ENCODE measurements at regions not wholly inside any gene's neighbourhood (a gene's known extent, or its start where the extent isn't known, plus 50 kb on each side); places are given as distances from the start of the nearest gene placed in this dataset.

GRCh38 chr16:49048557-49048956 lies 233.1 kb downstream of the CBLN1 start:
- H3K27me3 ChIP-seq (ENCODE audit: low read depth): no peaks in the 10 kb centered on the region
- ATAC-seq (no peak), DNase-seq (no peak)
- no peak overlapping the region for H3K4me3 ChIP-seq
- H3K9me3 ChIP-seq: no peaks in the 10 kb centered on the region
- intact Hi-C loops (cut with DNase I): no loop called here
- no peak for TF ChIP-seq CTCF (IDR thresholded peaks at IDR 0.05)
- H3K36me3 ChIP-seq: no peaks in the 10 kb centered on the region
- no peaks in the 10 kb centered on the region for H3K4me1 ChIP-seq
- H3K27ac ChIP-seq: no peak overlapping the region

- TF ChIP-seq CTCF (IDR thresholded peaks at IDR 0.05): no peak
Observed at GRCh38 chr16:49036126-49036525, 245.5 kb downstream of the CBLN1 start.

GRCh38 chr16:49027420-49027819 lies 254.2 kb downstream of the CBLN1 start:
- Histone ChIP-seq H3K9me3 (no peaks in the 10 kb centered on the region), H3K27me3 (ENCODE audit: low read depth) (no peaks in the 10 kb centered on the region), H3K4me1 (no peaks in the 10 kb centered on the region), H3K27ac (no peak overlapping the region), H3K4me3 (no peak overlapping the region), H3K36me3 (no peaks in the 10 kb centered on the region)
- intact Hi-C loops (cut with DNase I): no loop called here
- DNase-seq: no peak
- no peak for TF ChIP-seq CTCF (IDR thresholded peaks at IDR 0.05)
- no peak for ATAC-seq

More at GRCh38 chr16:49036126-49036525, 245.5 kb downstream of the CBLN1 start:
- Histone ChIP-seq H3K4me1 (no peaks in the 10 kb centered on the region), H3K36me3 (no peaks in the 10 kb centered on the region), H3K4me3 (no peak overlapping the region), H3K27me3 (ENCODE audit: low read depth) (no peaks in the 10 kb centered on the region), H3K9me3 (no peaks in the 10 kb centered on the region), H3K27ac (no peak overlapping the region)
- ATAC-seq (no peak), DNase-seq (no peak)
- intact Hi-C loops (cut with DNase I): no loop called here

GRCh38 chr16:49026566-49027181 lies 255.0 kb downstream of the CBLN1 start:
- Histone ChIP-seq H3K9me3 (no peaks in the 10 kb centered on the region), H3K4me3 (no peak overlapping the region), H3K27ac (no peak overlapping the region), H3K27me3 (ENCODE audit: low read depth) (no peaks in the 10 kb centered on the region), H3K4me1 (no peaks in the 10 kb centered on the region), H3K36me3 (no peaks in the 10 kb centered on the region)
- DNase-seq: no peak
- TF ChIP-seq CTCF (IDR thresholded peaks at IDR 0.05): no peak
- ATAC-seq: no peak
- intact Hi-C loops (cut with DNase I): no loop called here

- ATAC-seq (no peak), DNase-seq (no peak)
- intact Hi-C loops (cut with DNase I): no loop called here
- Histone ChIP-seq H3K9me3 (no peaks in the 10 kb centered on the region), H3K27ac (no peak overlapping the region), H3K4me1 (no peaks in the 10 kb centered on the region), H3K4me3 (no peak overlapping the region), H3K27me3 (ENCODE audit: low read depth) (peaks cover 11% of the 10 kb centered on the region), H3K36me3 (no peaks in the 10 kb centered on the region)
- no peak for TF ChIP-seq CTCF (IDR thresholded peaks at IDR 0.05)
Observed at GRCh38 chr16:49024896-49025295, 256.7 kb downstream of the CBLN1 start.
